GM21576 (cell line): ENCODE measurements at regions not wholly inside any gene's neighbourhood (a gene's known extent, or its start where the extent isn't known, plus 50 kb on each side); places are given as distances from the start of the nearest gene placed in this dataset.

Source experiments
- ATAC-seq: cut with Tn5 transposase; IDR thresholded peaks from one replicate; pipeline ENCODE4 v1.9.1; 2021; ENCODE audit warnings: mild to moderate bottlenecking, moderate library complexity; ENCODE audit not compliant: unreplicated experiment

- ATAC-seq = no peak
These were observed 686.6 kb downstream of the BRD1 start for GRCh38 chr22:49140911-49141665.

GRCh38 chr22:49139492-49140151 is 688.1 kb downstream of the BRD1 start:
- ATAC-seq = no peak

GRCh38 chr22:49138250-49138790 is 689.4 kb downstream of the BRD1 start:
- ATAC-seq = no peak

GRCh38 chr22:49137206-49137840 is 690.4 kb downstream of the BRD1 start:
- no peak for ATAC-seq

- no peak for ATAC-seq
These were observed 690.9 kb downstream of the BRD1 start for GRCh38 chr22:49136816-49137180.

- ATAC-seq = no peak
These were observed 691.4 kb downstream of the BRD1 start for GRCh38 chr22:49136041-49136815.

GRCh38 chr22:49134076-49134475 is 693.6 kb downstream of the BRD1 start:
- ATAC-seq = no peak

GRCh38 chr22:49133541-49133940 is 694.1 kb downstream of the BRD1 start:
- ATAC-seq = no peak

- no peak for ATAC-seq
These were observed 695.7 kb downstream of the BRD1 start for GRCh38 chr22:49132009-49132408.

GRCh38 chr22:49129736-49130135 is 697.9 kb downstream of the BRD1 start:
- ATAC-seq = no peak

- no peak for ATAC-seq
These were observed 698.8 kb downstream of the BRD1 start for GRCh38 chr22:49128874-49129273.

- no peak for ATAC-seq
These were observed 703.1 kb downstream of the BRD1 start for GRCh38 chr22:49124608-49125007.

GRCh38 chr22:49123621-49124192 is 704.0 kb downstream of the BRD1 start:
- ATAC-seq = no peak

GRCh38 chr22:49119551-49119952 is 708.1 kb downstream of the BRD1 start:
- no peak for ATAC-seq

GRCh38 chr22:49118065-49118464 is 709.6 kb downstream of the BRD1 start:
- ATAC-seq = no peak

GRCh38 chr22:49117486-49117885 is 710.2 kb downstream of the BRD1 start:
- ATAC-seq = no peak

- no peak for ATAC-seq
These were observed 711.1 kb downstream of the BRD1 start for GRCh38 chr22:49116486-49117120.

GRCh38 chr22:49116021-49116420 is 711.7 kb downstream of the BRD1 start:
- no peak for ATAC-seq

GRCh38 chr22:49115197-49115596 is 712.5 kb downstream of the BRD1 start:
- ATAC-seq = no peak

GRCh38 chr22:49113758-49114157 is 713.9 kb downstream of the BRD1 start:
- no peak for ATAC-seq
